22Rv1 (cell line): ENCODE measurements at regions not wholly inside any gene's neighbourhood (a gene's known extent, or its start where the extent isn't known, plus 50 kb on each side); places are given as distances from the start of the nearest gene placed in this dataset.

Experiments
- CTCF ChIP-seq: fragments of 450-650 bp; IDR thresholded peaks from 2 replicates; pipeline ENCODE4 v1.5.1; 2017; ENCODE audit warnings: mild to moderate bottlenecking
- ZFX ChIP-seq: fragments of 450-650 bp; IDR thresholded peaks from 2 replicates; pipeline ENCODE4 v1.6.1; 2017; ENCODE audit warnings: antibody characterized with exemption, borderline replicate concordance

DNA sequence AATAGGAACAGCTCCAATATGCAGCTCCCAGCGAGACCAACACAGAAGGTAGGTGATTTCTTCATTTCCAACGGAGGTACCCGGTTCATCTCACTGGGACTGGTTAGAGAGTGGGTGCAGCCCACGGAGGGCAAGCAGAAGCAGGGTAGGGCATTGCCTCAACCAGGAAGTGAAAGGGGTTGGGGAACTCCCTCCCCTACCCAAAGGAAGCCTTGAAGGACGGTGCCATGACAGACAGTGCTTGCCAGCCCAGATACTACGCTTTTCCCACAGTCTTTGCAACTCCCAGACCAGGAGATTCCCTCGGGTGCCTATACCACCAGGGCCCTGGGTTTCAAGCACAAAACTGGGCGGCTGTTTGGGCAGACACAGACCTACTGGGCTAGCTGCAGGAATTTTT, 576.9 kb upstream of the NECTIN3 start:
- TF ChIP-seq CTCF: no peak
- no peak for TF ChIP-seq ZFX
